ENCODE measurements at regions not wholly inside any gene's neighbourhood (a gene's known extent, or its start where the extent isn't known, plus 50 kb on each side); places are given as distances from the start of the nearest gene placed in this dataset.

DNA sequence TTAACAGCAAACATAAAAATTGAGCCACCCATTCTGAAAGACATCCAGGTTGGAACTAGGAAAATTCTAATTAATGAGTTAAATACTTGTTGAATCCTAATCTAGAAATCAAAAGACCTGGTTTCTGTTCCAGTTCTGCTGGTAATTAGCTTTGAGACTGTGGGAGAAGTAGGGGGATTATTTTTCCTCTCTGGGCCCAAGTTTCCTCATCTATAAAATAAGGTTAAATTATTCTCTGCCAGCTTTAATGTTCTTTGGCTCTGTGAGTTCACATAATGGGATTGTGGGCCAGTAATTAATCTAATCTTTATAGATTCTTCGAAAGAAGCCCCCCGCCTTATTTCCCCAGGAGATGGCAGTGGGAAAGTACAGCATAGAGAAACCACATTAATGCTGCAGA is 104.6 kb downstream of the ENC1 start (continued):
- TF ChIP-seq, protein P1, sequence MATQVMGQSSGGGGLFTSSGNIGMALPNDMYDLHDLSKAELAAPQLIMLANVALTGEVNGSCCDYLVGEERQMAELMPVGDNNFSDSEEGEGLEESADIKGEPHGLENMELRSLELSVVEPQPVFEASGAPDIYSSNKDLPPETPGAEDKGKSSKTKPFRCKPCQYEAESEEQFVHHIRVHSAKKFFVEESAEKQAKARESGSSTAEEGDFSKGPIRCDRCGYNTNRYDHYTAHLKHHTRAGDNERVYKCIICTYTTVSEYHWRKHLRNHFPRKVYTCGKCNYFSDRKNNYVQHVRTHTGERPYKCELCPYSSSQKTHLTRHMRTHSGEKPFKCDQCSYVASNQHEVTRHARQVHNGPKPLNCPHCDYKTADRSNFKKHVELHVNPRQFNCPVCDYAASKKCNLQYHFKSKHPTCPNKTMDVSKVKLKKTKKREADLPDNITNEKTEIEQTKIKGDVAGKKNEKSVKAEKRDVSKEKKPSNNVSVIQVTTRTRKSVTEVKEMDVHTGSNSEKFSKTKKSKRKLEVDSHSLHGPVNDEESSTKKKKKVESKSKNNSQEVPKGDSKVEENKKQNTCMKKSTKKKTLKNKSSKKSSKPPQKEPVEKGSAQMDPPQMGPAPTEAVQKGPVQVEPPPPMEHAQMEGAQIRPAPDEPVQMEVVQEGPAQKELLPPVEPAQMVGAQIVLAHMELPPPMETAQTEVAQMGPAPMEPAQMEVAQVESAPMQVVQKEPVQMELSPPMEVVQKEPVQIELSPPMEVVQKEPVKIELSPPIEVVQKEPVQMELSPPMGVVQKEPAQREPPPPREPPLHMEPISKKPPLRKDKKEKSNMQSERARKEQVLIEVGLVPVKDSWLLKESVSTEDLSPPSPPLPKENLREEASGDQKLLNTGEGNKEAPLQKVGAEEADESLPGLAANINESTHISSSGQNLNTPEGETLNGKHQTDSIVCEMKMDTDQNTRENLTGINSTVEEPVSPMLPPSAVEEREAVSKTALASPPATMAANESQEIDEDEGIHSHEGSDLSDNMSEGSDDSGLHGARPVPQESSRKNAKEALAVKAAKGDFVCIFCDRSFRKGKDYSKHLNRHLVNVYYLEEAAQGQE (IDR thresholded peaks at IDR 0.05; ENCODE audit: unreplicated experiment), result no peak
- TF ChIP-seq JUNB (IDR thresholded peaks at IDR 0.05; ENCODE audit: unreplicated experiment), result no peak

DNA sequence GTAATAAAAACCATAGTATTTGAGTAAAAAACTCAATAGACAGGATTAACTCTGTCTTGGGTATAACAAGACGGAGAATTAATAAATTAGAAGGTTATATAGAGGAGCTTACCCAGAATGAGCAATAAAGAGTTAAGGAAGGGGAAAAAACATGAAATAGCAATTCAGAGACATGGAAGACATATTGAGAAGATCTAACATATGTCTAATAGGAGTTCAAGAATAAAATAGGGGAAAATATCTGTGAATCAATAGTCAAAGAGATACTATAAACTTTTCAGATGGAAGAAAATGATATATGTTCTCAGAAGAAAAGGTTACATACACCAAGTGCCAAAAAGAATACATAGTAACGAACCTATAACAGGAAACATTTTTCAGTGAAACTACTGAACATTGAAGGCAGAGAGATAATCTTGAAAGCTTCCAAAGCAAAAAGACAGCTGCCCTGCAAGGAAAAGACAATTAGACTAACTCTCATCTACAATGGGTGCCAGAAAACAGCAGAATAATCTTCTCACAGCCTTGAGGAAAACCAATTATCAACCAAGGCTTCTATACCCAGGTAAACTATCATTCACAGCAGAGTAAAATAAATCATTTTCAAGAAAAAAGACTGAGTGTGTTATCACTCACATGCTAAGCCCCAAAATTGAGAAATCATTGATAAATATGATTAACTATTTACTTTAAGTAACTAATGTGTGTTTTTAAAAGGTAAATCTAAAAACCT is 106.0 kb downstream of the ENC1 start:
- Mint-ChIP-seq H3K4me3 (no peak overlapping the region), H3K36me3 (ENCODE audit: low read depth) (peaks cover 23% of the 10 kb centered on the region), H3K27ac (no peak overlapping the region), H3K4me1 (peaks cover 27% of the 10 kb centered on the region), H3K27me3 (ENCODE audit: insufficient read depth, low read depth, poor library complexity) (peaks cover 2% of the 10 kb centered on the region), H3K9me3 (peaks cover 36% of the 10 kb centered on the region)
- Histone ChIP-seq H3F3A (replicated peaks; ENCODE audit: low read depth) (no peaks in the 10 kb centered on the region), H3K4me3 (no peak overlapping the region), H3K36me3 (ENCODE audit: insufficient read depth) (0 out of 2 replicates have a peak, but pooled peaks cover 3% of the 10 kb centered on the region), H3K27me3 (ENCODE audit: insufficient read depth) (no peaks in the 10 kb centered on the region), H3K4me2 (no peak overlapping the region), H3K9me2 (ENCODE audit: insufficient read depth) (peaks cover 4% of the 10 kb centered on the region; the same call in 1 of the 2 replicates), H3K79me2 (replicated peaks; ENCODE audit: insufficient read depth) (no peaks in the 10 kb centered on the region), H2AFZ (no peak overlapping the region), H4K20me1 (replicated peaks; ENCODE audit: insufficient read depth) (no peaks in the 10 kb centered on the region), H3K27ac (ENCODE audit: low read depth) (no peak overlapping the region), H3K4me1 (ENCODE audit: insufficient read depth) (peaks cover 19% of the 10 kb centered on the region)
- ATAC-seq, result no peak
- no peak for DNase-seq (ENCODE audit: low spot score)
- TF ChIP-seq STAT1 (IDR thresholded peaks at IDR 0.05; ENCODE audit: unreplicated experiment), result no peak
- TF ChIP-seq, protein P2, sequence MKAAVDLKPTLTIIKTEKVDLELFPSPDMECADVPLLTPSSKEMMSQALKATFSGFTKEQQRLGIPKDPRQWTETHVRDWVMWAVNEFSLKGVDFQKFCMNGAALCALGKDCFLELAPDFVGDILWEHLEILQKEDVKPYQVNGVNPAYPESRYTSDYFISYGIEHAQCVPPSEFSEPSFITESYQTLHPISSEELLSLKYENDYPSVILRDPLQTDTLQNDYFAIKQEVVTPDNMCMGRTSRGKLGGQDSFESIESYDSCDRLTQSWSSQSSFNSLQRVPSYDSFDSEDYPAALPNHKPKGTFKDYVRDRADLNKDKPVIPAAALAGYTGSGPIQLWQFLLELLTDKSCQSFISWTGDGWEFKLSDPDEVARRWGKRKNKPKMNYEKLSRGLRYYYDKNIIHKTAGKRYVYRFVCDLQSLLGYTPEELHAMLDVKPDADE (IDR thresholded peaks at IDR 0.05), result no peak
- TF ChIP-seq JUNB (IDR thresholded peaks at IDR 0.05; ENCODE audit: unreplicated experiment), result no peak
- TF ChIP-seq, protein P3, sequence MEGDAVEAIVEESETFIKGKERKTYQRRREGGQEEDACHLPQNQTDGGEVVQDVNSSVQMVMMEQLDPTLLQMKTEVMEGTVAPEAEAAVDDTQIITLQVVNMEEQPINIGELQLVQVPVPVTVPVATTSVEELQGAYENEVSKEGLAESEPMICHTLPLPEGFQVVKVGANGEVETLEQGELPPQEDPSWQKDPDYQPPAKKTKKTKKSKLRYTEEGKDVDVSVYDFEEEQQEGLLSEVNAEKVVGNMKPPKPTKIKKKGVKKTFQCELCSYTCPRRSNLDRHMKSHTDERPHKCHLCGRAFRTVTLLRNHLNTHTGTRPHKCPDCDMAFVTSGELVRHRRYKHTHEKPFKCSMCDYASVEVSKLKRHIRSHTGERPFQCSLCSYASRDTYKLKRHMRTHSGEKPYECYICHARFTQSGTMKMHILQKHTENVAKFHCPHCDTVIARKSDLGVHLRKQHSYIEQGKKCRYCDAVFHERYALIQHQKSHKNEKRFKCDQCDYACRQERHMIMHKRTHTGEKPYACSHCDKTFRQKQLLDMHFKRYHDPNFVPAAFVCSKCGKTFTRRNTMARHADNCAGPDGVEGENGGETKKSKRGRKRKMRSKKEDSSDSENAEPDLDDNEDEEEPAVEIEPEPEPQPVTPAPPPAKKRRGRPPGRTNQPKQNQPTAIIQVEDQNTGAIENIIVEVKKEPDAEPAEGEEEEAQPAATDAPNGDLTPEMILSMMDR (conservative IDR thresholded peaks at IDR 0.05; ENCODE audit: low read depth in 2 of 2), result no peak
- no peak for TF ChIP-seq POLR2AphosphoS5 (IDR thresholded peaks at IDR 0.05; ENCODE audit: low read depth)
- no peak for TF ChIP-seq EZH2phosphoT487 (IDR thresholded peaks at IDR 0.05; ENCODE audit: unreplicated experiment)
- TF ChIP-seq, protein P1 (IDR thresholded peaks at IDR 0.05; ENCODE audit: unreplicated experiment), result no peak
- no peak for TF ChIP-seq EZH2 (IDR thresholded peaks at IDR 0.05; ENCODE audit: low read depth, unreplicated experiment)
- TF ChIP-seq ZNF331 (CRISPR knock-in tag; IDR thresholded peaks at IDR 0.05; ENCODE audit: low read depth), result no peak

Data from GM23338 (cell line).